Fibroblast of lung (primary cell): ENCODE measurements at regions not wholly inside any gene's neighbourhood (a gene's known extent, or its start where the extent isn't known, plus 50 kb on each side); places are given as distances from the start of the nearest gene placed in this dataset.

Source experiments
- EZH2 ChIP-seq: IDR thresholded peaks from 2 replicates; pipeline ENCODE4 v1.5.1; 2012; ENCODE audit warnings: low read length, control low read depth, mild to moderate bottlenecking; ENCODE audit errors: missing control alignments
- TF ChIP-seq, protein P1 (sequence below), 2 donors: IDR thresholded peaks in 1 of 2; conservative IDR thresholded peaks in 1 of 2; 1 replicate in 1 of 2; 2 replicates in 1 of 2; pipeline ENCODE4 v1.5.1; 2011 to 2012; ENCODE audit warnings: low read length in 2 of 2, control low read depth in 1 of 2, inconsistent platforms in 1 of 2, low read depth in 1 of 2, mild to moderate bottlenecking in 1 of 2

DNA sequence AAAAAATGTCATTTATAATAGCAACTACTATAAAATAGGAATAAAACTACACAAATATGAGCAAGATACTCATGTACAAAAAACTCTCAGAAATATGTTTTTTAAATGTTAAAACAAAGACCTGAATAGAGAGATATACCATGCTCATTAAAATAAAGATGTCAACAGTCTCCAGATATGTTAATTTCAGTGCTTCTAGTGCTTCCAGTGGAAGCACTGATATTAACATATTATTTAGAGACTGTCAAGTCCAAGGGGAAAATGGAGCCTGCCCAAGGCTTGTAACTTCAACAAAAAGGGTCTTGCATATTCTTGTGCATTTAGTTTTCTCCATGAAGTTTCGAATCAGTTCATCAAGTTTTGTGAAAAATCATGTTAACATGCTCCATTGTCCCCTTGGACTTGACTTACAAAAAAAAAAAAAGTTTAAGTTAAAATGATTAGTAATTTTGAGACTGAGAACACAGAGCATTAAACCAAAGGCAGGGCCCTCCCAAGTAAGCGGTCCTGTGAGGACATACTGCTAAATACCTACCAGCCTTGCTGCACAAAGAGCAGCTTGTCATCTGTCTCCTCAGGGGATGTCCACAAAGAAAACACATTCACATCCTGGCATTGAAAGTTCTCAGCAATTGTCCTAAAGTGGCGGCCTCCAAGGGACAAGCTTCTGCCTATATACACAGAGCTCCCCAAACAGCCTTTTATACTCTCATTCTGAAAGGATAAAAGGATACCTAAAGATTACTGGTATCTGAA is 501.9 kb upstream of the CHAC2 start:
- TF ChIP-seq, protein P1, sequence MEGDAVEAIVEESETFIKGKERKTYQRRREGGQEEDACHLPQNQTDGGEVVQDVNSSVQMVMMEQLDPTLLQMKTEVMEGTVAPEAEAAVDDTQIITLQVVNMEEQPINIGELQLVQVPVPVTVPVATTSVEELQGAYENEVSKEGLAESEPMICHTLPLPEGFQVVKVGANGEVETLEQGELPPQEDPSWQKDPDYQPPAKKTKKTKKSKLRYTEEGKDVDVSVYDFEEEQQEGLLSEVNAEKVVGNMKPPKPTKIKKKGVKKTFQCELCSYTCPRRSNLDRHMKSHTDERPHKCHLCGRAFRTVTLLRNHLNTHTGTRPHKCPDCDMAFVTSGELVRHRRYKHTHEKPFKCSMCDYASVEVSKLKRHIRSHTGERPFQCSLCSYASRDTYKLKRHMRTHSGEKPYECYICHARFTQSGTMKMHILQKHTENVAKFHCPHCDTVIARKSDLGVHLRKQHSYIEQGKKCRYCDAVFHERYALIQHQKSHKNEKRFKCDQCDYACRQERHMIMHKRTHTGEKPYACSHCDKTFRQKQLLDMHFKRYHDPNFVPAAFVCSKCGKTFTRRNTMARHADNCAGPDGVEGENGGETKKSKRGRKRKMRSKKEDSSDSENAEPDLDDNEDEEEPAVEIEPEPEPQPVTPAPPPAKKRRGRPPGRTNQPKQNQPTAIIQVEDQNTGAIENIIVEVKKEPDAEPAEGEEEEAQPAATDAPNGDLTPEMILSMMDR (conservative IDR thresholded peaks at IDR 0.05 in 1 of 2, IDR thresholded peaks at IDR 0.05 in 1 of 2; ENCODE audit: low read depth in 1 of 2, low read length in 2 of 2) = no peak
- no peak for TF ChIP-seq EZH2
